ENCODE measurements at regions not wholly inside any gene's neighbourhood (a gene's known extent, or its start where the extent isn't known, plus 50 kb on each side); places are given as distances from the start of the nearest gene placed in this dataset.

DNA sequence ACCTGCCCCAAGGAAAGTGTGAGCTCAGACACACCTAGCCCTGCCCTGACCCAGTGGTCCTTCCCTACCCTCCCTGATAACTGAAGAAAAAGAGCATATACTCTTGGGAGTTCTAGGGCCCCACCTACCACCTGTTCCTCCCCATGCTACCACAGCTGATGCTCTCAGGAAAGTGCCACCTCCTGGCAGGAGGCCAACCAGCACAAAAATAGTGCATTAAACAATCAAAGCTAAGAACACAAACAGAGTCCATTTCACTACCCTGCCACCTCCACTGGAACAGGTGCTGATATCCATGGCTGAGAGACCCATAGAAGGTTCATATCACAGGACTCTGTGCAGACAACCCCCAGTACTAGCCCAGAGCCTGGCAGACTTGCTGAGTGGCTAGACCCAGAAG is 288.6 kb upstream of the PHF14 start:
- peaks cover 3% of the 10 kb centered on the region for H3K27me3 Mint-ChIP-seq (ENCODE audit: low read depth)
- H3K4me1 Mint-ChIP-seq, result no peaks in the 10 kb centered on the region
- H3K27ac Mint-ChIP-seq (ENCODE audit: unreplicated experiment), result no peak overlapping the region
- no peak overlapping the region for H3K4me3 Mint-ChIP-seq
- H3K36me3 Mint-ChIP-seq (ENCODE audit: low read depth), result peaks cover 4% of the 10 kb centered on the region
- H3K9me3 Mint-ChIP-seq, result peaks cover 5% of the 10 kb centered on the region
- TF ChIP-seq, protein P1, sequence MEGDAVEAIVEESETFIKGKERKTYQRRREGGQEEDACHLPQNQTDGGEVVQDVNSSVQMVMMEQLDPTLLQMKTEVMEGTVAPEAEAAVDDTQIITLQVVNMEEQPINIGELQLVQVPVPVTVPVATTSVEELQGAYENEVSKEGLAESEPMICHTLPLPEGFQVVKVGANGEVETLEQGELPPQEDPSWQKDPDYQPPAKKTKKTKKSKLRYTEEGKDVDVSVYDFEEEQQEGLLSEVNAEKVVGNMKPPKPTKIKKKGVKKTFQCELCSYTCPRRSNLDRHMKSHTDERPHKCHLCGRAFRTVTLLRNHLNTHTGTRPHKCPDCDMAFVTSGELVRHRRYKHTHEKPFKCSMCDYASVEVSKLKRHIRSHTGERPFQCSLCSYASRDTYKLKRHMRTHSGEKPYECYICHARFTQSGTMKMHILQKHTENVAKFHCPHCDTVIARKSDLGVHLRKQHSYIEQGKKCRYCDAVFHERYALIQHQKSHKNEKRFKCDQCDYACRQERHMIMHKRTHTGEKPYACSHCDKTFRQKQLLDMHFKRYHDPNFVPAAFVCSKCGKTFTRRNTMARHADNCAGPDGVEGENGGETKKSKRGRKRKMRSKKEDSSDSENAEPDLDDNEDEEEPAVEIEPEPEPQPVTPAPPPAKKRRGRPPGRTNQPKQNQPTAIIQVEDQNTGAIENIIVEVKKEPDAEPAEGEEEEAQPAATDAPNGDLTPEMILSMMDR (conservative IDR thresholded peaks at IDR 0.05), result no peak
- DNase-seq (ENCODE audit: low read depth, low spot score), result no peak

DNA sequence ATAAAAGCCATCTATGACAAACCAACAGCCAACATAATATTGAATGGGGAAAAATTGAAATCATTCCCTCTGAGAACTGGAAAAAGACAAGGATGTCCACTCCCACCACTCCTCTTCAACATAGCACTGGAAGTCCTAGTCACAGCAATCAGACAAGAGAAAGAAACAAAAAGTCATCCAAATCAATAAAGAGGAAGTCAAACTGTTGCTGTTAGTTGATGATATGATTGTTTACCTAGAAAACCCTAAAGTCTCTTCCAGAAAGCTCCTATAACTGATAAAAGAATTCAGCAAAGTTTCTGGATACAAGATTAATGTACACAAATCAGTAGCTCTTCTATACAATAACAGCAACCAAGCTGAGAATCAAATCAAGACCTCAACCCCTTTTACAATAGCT is 285.1 kb upstream of the PHF14 start:
- Mint-ChIP-seq H3K4me3 (no peak overlapping the region), H3K36me3 (ENCODE audit: low read depth) (peaks cover 7% of the 10 kb centered on the region), H3K4me1 (no peaks in the 10 kb centered on the region), H3K9me3 (peaks cover 14% of the 10 kb centered on the region), H3K27ac (ENCODE audit: unreplicated experiment) (no peak overlapping the region), H3K27me3 (ENCODE audit: low read depth) (peaks cover 3% of the 10 kb centered on the region)
- TF ChIP-seq, protein P1 (conservative IDR thresholded peaks at IDR 0.05), result no peak
- no peak for DNase-seq (ENCODE audit: low read depth, low spot score)

DNA sequence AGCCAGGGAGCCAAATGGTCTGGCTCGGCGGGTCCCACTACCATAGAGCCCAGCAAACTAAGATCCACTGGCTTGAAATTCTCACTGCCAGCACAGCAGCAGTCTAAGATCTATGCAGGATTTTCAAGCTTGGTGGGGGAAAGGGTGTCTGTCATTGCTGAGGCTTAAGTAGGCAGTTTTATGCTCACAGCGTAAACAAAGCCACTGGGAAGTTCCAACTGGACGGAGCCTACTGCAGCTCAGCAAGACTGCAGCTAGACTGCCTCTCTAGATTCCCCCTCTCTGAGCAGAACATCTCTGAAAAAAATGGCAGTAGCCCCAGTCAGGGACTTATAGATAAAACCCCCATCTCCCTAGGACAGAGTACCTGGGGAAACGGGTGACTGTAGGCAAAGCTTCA is 277.6 kb upstream of the PHF14 start:
- H3K4me1 Mint-ChIP-seq, result no peaks in the 10 kb centered on the region
- DNase-seq (ENCODE audit: low read depth, low spot score), result no peak
- peaks cover 2% of the 10 kb centered on the region for H3K36me3 Mint-ChIP-seq (ENCODE audit: low read depth)
- no peaks in the 10 kb centered on the region for H3K27me3 Mint-ChIP-seq (ENCODE audit: low read depth)
- TF ChIP-seq, protein P1 (conservative IDR thresholded peaks at IDR 0.05), result no peak
- H3K9me3 Mint-ChIP-seq, result peaks cover 24% of the 10 kb centered on the region
- H3K4me3 Mint-ChIP-seq, result no peak overlapping the region
- no peak overlapping the region for H3K27ac Mint-ChIP-seq (ENCODE audit: unreplicated experiment)

DNA sequence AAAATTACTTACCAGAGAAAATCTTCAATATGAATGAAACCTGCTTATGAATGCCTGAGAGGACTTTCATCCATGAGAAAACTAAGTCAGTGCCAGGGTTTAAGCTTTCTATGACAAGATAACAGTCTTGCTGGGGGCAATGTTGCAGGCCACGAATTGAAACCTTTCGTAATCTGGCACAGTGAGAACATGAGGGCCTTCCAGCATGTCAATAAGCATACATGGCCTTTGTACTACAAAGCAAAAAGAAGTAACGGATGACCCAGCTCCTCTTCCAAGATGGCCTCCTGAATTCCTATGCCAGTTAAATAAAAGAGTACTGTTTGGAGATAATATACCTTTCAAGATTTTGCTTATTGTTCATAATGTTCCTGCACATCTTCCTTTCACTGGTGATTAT is 270.6 kb upstream of the PHF14 start:
- Mint-ChIP-seq H3K27me3 (ENCODE audit: low read depth) (no peaks in the 10 kb centered on the region), H3K9me3 (peaks cover 15% of the 10 kb centered on the region), H3K36me3 (ENCODE audit: low read depth) (peaks cover 2% of the 10 kb centered on the region), H3K4me1 (no peaks in the 10 kb centered on the region), H3K27ac (ENCODE audit: unreplicated experiment) (no peak overlapping the region), H3K4me3 (no peak overlapping the region)
- TF ChIP-seq, protein P1 (conservative IDR thresholded peaks at IDR 0.05), result no peak
- DNase-seq (ENCODE audit: low read depth, low spot score), result no peak

DNA sequence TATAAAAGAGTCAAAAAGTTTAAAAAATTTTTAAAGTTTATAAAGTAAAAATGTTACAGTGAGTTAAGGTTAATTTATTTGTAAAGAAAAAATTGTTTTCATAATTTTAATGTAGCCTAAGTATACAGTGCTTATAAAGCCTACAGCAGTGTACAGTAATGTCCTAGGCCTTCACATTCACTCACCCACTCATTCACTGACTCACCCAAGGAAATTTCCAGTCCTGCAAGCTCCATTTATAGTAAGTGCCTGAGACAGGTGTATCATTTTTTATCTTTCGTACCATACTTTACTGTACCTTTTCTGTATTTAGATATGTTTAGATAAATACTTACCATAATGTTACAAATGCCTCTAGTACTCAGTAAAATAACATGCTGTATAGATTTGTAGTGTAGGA is 269.7 kb upstream of the PHF14 start:
- Mint-ChIP-seq H3K36me3 (ENCODE audit: low read depth) (peaks cover 2% of the 10 kb centered on the region), H3K9me3 (peaks cover 10% of the 10 kb centered on the region), H3K4me1 (no peaks in the 10 kb centered on the region), H3K27ac (ENCODE audit: unreplicated experiment) (no peak overlapping the region), H3K4me3 (no peak overlapping the region), H3K27me3 (ENCODE audit: low read depth) (no peaks in the 10 kb centered on the region)
- DNase-seq (ENCODE audit: low read depth, low spot score), result no peak
- TF ChIP-seq, protein P1 (conservative IDR thresholded peaks at IDR 0.05), result no peak

DNA sequence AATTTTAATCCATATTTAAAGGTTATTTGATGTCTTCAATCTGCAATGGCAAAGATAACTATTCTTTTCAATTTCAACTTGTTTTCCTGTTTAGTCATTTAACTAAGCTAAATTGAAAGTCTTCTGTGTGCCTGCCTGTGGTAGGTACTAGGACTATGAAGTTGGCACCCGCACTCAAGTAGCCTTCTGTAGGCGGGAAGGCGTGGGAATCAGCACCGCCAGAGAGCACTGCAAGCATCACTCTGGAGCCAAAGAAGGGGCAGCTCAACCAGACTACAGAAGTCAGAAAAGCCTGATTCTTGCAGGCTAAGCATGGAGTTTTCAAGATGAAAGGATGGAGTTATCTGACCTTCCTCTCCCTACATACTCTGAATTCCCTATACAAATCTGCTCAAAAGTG is 269.0 kb upstream of the PHF14 start:
- H3K36me3 Mint-ChIP-seq (ENCODE audit: low read depth), result peaks cover 2% of the 10 kb centered on the region
- H3K4me3 Mint-ChIP-seq, result no peak overlapping the region
- no peaks in the 10 kb centered on the region for H3K4me1 Mint-ChIP-seq
- H3K27ac Mint-ChIP-seq (ENCODE audit: unreplicated experiment), result no peak overlapping the region
- H3K27me3 Mint-ChIP-seq (ENCODE audit: low read depth), result no peaks in the 10 kb centered on the region
- H3K9me3 Mint-ChIP-seq, result peaks cover 10% of the 10 kb centered on the region
- no peak for DNase-seq (ENCODE audit: low read depth, low spot score)
- TF ChIP-seq, protein P1 (conservative IDR thresholded peaks at IDR 0.05), result no peak

Measured in neural crest cell (in vitro differentiated cells).